ENCODE measurements at regions not wholly inside any gene's neighbourhood (a gene's known extent, or its start where the extent isn't known, plus 50 kb on each side); places are given as distances from the start of the nearest gene placed in this dataset.

GRCh38 chr18:75683426-75683825 is 255.9 kb upstream of the SMIM21 start:
- Histone ChIP-seq H3K79me2 (replicated peaks; ENCODE audit: insufficient read depth) (no peaks in the 10 kb centered on the region), H2AFZ (no peak overlapping the region), H3K27ac (ENCODE audit: low read depth) (no peak overlapping the region), H3K4me3 (no peak overlapping the region), H3F3A (replicated peaks; ENCODE audit: low read depth) (no peaks in the 10 kb centered on the region), H3K36me3 (ENCODE audit: insufficient read depth) (no peaks in the 10 kb centered on the region), H3K4me2 (no peak overlapping the region), H3K9me2 (ENCODE audit: insufficient read depth) (peaks cover 3% of the 10 kb centered on the region; the same call in 1 of the 2 replicates), H3K4me1 (ENCODE audit: insufficient read depth) (no peaks in the 10 kb centered on the region), H3K27me3 (ENCODE audit: insufficient read depth) (no peaks in the 10 kb centered on the region), H4K20me1 (replicated peaks; ENCODE audit: insufficient read depth) (no peaks in the 10 kb centered on the region)
- Mint-ChIP-seq H3K9me3 (no peaks in the 10 kb centered on the region; the same call in 1 of the 3 replicates), H3K27ac (no peak overlapping the region), H3K4me3 (no peak overlapping the region), H3K4me1 (peaks cover 8% of the 10 kb centered on the region; the same call in 2 of the 3 replicates), H3K36me3 (ENCODE audit: low read depth) (no peaks in the 10 kb centered on the region), H3K27me3 (ENCODE audit: insufficient read depth, low read depth, poor library complexity) (no peaks in the 10 kb centered on the region)
- no peak for DNase-seq (ENCODE audit: low spot score)
- TF ChIP-seq ZNF462 (CRISPR knock-in tag; IDR thresholded peaks at IDR 0.05) (no peak), POLR2AphosphoS5 (IDR thresholded peaks at IDR 0.05; ENCODE audit: low read depth) (no peak), REST (IDR thresholded peaks at IDR 0.05; ENCODE audit: unreplicated experiment) (no peak), EZH2phosphoT487 (IDR thresholded peaks at IDR 0.05; ENCODE audit: unreplicated experiment) (no peak), ZNF114 (CRISPR knock-in tag; IDR thresholded peaks at IDR 0.05) (no peak), ETS1 (IDR thresholded peaks at IDR 0.05) (no peak), ZNF331 (CRISPR knock-in tag; IDR thresholded peaks at IDR 0.05; ENCODE audit: low read depth) (no peak), JUNB (IDR thresholded peaks at IDR 0.05; ENCODE audit: unreplicated experiment) (no peak), CREB1 (CRISPR knock-in tag; IDR thresholded peaks at IDR 0.05; ENCODE audit: low read depth) (no peak), NANOG (IDR thresholded peaks at IDR 0.05; ENCODE audit: borderline replicate concordance) (no peak), STAT1 (IDR thresholded peaks at IDR 0.05; ENCODE audit: unreplicated experiment) (no peak), EZH2 (IDR thresholded peaks at IDR 0.05; ENCODE audit: low read depth, unreplicated experiment) (no peak)
- TF ChIP-seq, protein P1, sequence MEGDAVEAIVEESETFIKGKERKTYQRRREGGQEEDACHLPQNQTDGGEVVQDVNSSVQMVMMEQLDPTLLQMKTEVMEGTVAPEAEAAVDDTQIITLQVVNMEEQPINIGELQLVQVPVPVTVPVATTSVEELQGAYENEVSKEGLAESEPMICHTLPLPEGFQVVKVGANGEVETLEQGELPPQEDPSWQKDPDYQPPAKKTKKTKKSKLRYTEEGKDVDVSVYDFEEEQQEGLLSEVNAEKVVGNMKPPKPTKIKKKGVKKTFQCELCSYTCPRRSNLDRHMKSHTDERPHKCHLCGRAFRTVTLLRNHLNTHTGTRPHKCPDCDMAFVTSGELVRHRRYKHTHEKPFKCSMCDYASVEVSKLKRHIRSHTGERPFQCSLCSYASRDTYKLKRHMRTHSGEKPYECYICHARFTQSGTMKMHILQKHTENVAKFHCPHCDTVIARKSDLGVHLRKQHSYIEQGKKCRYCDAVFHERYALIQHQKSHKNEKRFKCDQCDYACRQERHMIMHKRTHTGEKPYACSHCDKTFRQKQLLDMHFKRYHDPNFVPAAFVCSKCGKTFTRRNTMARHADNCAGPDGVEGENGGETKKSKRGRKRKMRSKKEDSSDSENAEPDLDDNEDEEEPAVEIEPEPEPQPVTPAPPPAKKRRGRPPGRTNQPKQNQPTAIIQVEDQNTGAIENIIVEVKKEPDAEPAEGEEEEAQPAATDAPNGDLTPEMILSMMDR (conservative IDR thresholded peaks at IDR 0.05; ENCODE audit: low read depth in 2 of 2), result no peak
- no peak for ATAC-seq

Measured in GM23338 (cell line).